Panc1 (cell line): ENCODE measurements at regions not wholly inside any gene's neighbourhood (a gene's known extent, or its start where the extent isn't known, plus 50 kb on each side); places are given as distances from the start of the nearest gene placed in this dataset.

Experiments used
- ATAC-seq: fragments of 200-7000 bp; cut with Tn5 transposase; 2 replicates; pipeline ENCODE4 v1.9.1; 2020; ENCODE audit warnings: mild to moderate bottlenecking, moderate library complexity
- BruUV-seq: library from RNA; stranded (reverse); fragments of 400-500 nt; replicated peaks from 2 replicates; lab custom pipeline; 2021; lab: Mats Ljungman, UMichigan
- CTCF ChIA-PET: fragments of 300-600 bp; sonication (Branson Sonifier 250); formaldehyde crosslinking; loops from one replicate; lab custom pipeline; 2022; ENCODE audit warnings: antibody characterized with exemption; lab: Charles Lee
- POLR2A ChIA-PET: fragments of 300-600 bp; sonication (Branson Sonifier 250); formaldehyde crosslinking; loops from one replicate; lab custom pipeline; 2022; ENCODE audit warnings: antibody characterized with exemption; lab: Charles Lee
- DNase-seq: peaks from one replicate; pipeline ENCODE4 v3.0.0-alpha.2; 2010; ENCODE audit warnings: low read depth, low spot score
- H3K27ac ChIP-seq: 2 replicates; pipeline ENCODE4 v1.5.1; 2011; ENCODE audit warnings: mild to moderate bottlenecking, low read length, inconsistent platforms
- H3K27me3 ChIP-seq: fragments of 200-500 bp; sonication (Bioruptor generic); 2 replicates; pipeline ENCODE4 v1.6.0; 2014; ENCODE audit warnings: low read length, inconsistent platforms; ENCODE audit not compliant: control insufficient read depth, insufficient read depth
- H3K36me3 ChIP-seq: fragments of 200-500 bp; sonication (Bioruptor generic); 2 replicates; pipeline ENCODE4 v1.5.1; 2014; ENCODE audit warnings: inconsistent platforms, mild to moderate bottlenecking, low read length, moderate library complexity; ENCODE audit not compliant: control insufficient read depth, insufficient read depth
- H3K4me1 ChIP-seq: 2 replicates; pipeline ENCODE4 v1.5.1; 2011; ENCODE audit warnings: inconsistent platforms, mild to moderate bottlenecking, low read length, moderate library complexity; ENCODE audit not compliant: control insufficient read depth, insufficient read depth
- H3K4me3 ChIP-seq, 2 experiments: 2 replicates each; pipeline ENCODE4 v1.5.1; 2011 to 2012; ENCODE audit warnings: low read depth in 2 of 2, low read length in 2 of 2, mild to moderate bottlenecking in 2 of 2, inconsistent platforms in 1 of 2, moderate library complexity in 1 of 2
- H3K9me3 ChIP-seq: fragments of 200-500 bp; sonication (Bioruptor generic); 2 replicates; pipeline ENCODE4 v1.5.1; 2014; ENCODE audit warnings: low read depth, mild to moderate bottlenecking, inconsistent platforms, low read length, moderate library complexity; ENCODE audit not compliant: control insufficient read depth, insufficient read depth
- CTCF ChIP-seq: fragments of 450-650 bp; IDR thresholded peaks from 2 replicates; pipeline ENCODE4 v1.5.1; 2017; ENCODE audit warnings: mild to moderate bottlenecking
- POLR2AphosphoS5 ChIP-seq: IDR thresholded peaks from 2 replicates; pipeline ENCODE4 v1.6.1; 2012; ENCODE audit warnings: mild to moderate bottlenecking, low read depth, low read length, moderate library complexity
- REST ChIP-seq, 2 experiments: IDR thresholded peaks; 2 replicates each; pipeline ENCODE4 v1.6.1; 2011 to 2012; ENCODE audit warnings: low read depth in 2 of 2, control low read depth in 1 of 2, low read length in 1 of 2, mild to moderate bottlenecking in 1 of 2, moderate library complexity in 1 of 2; ENCODE audit not compliant: insufficient read depth in 1 of 2
- SIN3A ChIP-seq: IDR thresholded peaks from 2 replicates; pipeline ENCODE4 v1.6.1; 2012; ENCODE audit warnings: low read depth, mild to moderate bottlenecking, low read length, moderate library complexity, borderline replicate concordance; ENCODE audit not compliant: insufficient read depth
- TCF7L2 ChIP-seq: IDR thresholded peaks from 2 replicates; pipeline ENCODE4 v1.6.1; 2011; ENCODE audit warnings: mild to moderate bottlenecking, low read depth, low read length, inconsistent platforms
- in situ Hi-C: cut with HindIII; loops from 2 replicates; pipeline ENCODE4 v1.10.0; 2016; ENCODE audit warnings: low sequenced_read_pairs, low pct_unique_long_range_greater_than_20kb
- intact Hi-C: fragments of 100-400 bp; cut with micrococcal nuclease; formaldehyde crosslinking; loops from one replicate; pipeline ENCODE4 v1.10.0; 2022; ENCODE audit not compliant: unreplicated experiment

GRCh38 chr14:62369919-62370560 is 607.8 kb downstream of the SNAPC1 start:
- no TSS peak for BruUV-seq
- TF ChIP-seq SIN3A (no peak), TCF7L2 (no peak), POLR2AphosphoS5 (no peak), REST (IDR thresholded peaks at IDR 0.05; ENCODE audit: insufficient read depth in 1 of 2, low read depth in 2 of 2, low read length in 1 of 2) (no peak), CTCF (no peak)
- ChIA-PET CTCF (no interaction called here), POLR2A (no interaction called here)
- Histone ChIP-seq H3K4me3 (no peak overlapping the region), H3K9me3 (no peaks in the 10 kb centered on the region), H3K4me1 (no peaks in the 10 kb centered on the region), H3K27me3 (no peaks in the 10 kb centered on the region), H3K27ac (no peak overlapping the region), H3K36me3 (no peaks in the 10 kb centered on the region)
- DNase-seq (no peak), ATAC-seq (no peak)
- in situ Hi-C loops, result no loop called here
- intact Hi-C loops, result no loop called here

GRCh38 chr14:62373944-62374343 is 611.7 kb downstream of the SNAPC1 start:
- no peaks in the 10 kb centered on the region for H3K27me3 ChIP-seq
- H3K4me3 ChIP-seq, result no peak overlapping the region
- no peaks in the 10 kb centered on the region for H3K36me3 ChIP-seq
- ATAC-seq (no peak), DNase-seq (no peak)
- H3K4me1 ChIP-seq, result no peaks in the 10 kb centered on the region
- BruUV-seq, result no TSS peak
- intact Hi-C loops, result no loop called here
- H3K27ac ChIP-seq, result no peak overlapping the region
- POLR2A ChIA-PET, result no interaction called here
- TF ChIP-seq SIN3A (no peak), TCF7L2 (no peak), REST (IDR thresholded peaks at IDR 0.05; ENCODE audit: insufficient read depth in 1 of 2, low read depth in 2 of 2, low read length in 1 of 2) (no peak), CTCF (no peak), POLR2AphosphoS5 (no peak)
- CTCF ChIA-PET, result no interaction called here
- in situ Hi-C loops, result no loop called here
- no peaks in the 10 kb centered on the region for H3K9me3 ChIP-seq
